Activated CD8-positive, alpha-beta T cell treated with anti-CD3 and anti-CD28 coated beads, Interleukin-2, amount 10 ng/mL, durations not matched to agents 7 days and 5 days (primary cell): ENCODE measurements at regions not wholly inside any gene's neighbourhood (a gene's known extent, or its start where the extent isn't known, plus 50 kb on each side); places are given as distances from the start of the nearest gene placed in this dataset.

Source experiments
- ATAC-seq: fragments of 150-1000 bp; cut with Tn5 transposase; one replicate; pipeline ENCODE4 v1.10.0; 2021; ENCODE audit warnings: moderate library complexity
- CTCF ChIA-PET: fragments of 350-600 bp; sonication (Branson Sonifier 250); formaldehyde crosslinking; loops from one replicate; lab custom pipeline; 2021; ENCODE audit warnings: antibody characterized with exemption; lab: Charles Lee
- POLR2A ChIA-PET: fragments of 350-600 bp; sonication (Branson Sonifier 250); formaldehyde crosslinking; loops from one replicate; lab custom pipeline; 2021; ENCODE audit warnings: antibody characterized with exemption; lab: Charles Lee
- DNase-seq: peaks from one replicate; pipeline ENCODE4 v3.0.0-alpha.2; 2020
- H3K27ac Mint-ChIP-seq: one replicate; pipeline ENCODE4 v1.8.0; 2021; ENCODE audit warnings: mild to moderate bottlenecking, mixed read lengths
- H3K27me3 Mint-ChIP-seq: one replicate; pipeline ENCODE4 v1.8.0; 2021; ENCODE audit warnings: low read depth, mixed read lengths
- H3K36me3 Mint-ChIP-seq: one replicate; pipeline ENCODE4 v1.8.0; 2021; ENCODE audit warnings: low read depth, mixed read lengths
- H3K4me1 Mint-ChIP-seq: one replicate; pipeline ENCODE4 v1.8.0; 2021; ENCODE audit warnings: low read depth, mixed read lengths
- H3K4me3 Mint-ChIP-seq: one replicate; pipeline ENCODE4 v1.8.0; 2021; ENCODE audit warnings: mild to moderate bottlenecking, mixed read lengths
- H3K9me3 Mint-ChIP-seq: one replicate; pipeline ENCODE4 v1.8.0; 2022; ENCODE audit warnings: mixed read lengths; ENCODE audit not compliant: insufficient read depth

DNA sequence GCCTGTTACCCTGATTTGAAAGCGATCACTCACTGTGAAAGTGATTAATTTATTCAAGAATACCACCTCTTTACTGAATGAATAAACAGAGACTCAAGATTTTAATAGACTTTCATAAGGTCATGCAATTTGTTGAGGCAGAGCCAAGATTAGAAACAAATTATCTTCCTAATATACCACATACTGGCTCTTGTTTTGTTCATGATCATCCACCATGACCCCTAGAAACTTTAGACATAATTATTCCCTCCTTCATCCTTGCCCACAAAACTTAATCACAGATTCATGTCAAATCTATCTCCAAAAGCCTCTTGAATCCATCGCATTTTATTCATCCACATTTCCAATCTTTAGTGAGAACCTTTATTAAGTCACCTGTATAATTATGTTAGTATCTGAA lies 152.3 kb downstream of the ATXN7L3B start:
- no peaks in the 10 kb centered on the region for H3K9me3 Mint-ChIP-seq
- no peak overlapping the region for H3K27ac Mint-ChIP-seq
- no peaks in the 10 kb centered on the region for H3K27me3 Mint-ChIP-seq
- ChIA-PET CTCF (interaction anchor here (1.5 kb wide), 1 partner anchor 599 kb away, joined by 5 read pairs; no protein-coding TSS in a partner anchor), POLR2A (no interaction called here)
- H3K4me1 Mint-ChIP-seq = no peaks in the 10 kb centered on the region
- no peaks in the 10 kb centered on the region for H3K36me3 Mint-ChIP-seq
- H3K4me3 Mint-ChIP-seq = no peak overlapping the region
- no peak for ATAC-seq
- no peak for DNase-seq

DNA sequence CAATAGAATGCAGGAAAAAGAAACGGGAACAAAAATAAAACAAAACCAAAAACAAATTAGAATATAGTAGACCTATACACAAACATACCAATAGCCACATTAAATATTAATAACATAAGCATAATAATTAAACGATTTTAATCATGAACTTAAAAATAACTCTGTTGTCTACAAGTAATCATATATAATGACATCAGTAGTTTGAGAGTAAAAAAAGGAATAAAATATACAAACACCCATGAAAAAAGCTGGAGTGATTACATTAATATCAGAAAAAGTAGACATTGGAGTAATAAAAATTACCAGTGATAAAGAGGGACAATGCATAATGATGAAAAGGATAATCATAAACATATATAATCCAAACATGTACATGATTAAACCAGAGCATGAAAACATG lies 181.8 kb downstream of the ATXN7L3B start:
- no peaks in the 10 kb centered on the region for H3K9me3 Mint-ChIP-seq
- no peak overlapping the region for H3K4me3 Mint-ChIP-seq
- ChIA-PET CTCF (no interaction called here), POLR2A (no interaction called here)
- no peaks in the 10 kb centered on the region for H3K4me1 Mint-ChIP-seq
- no peak overlapping the region for H3K27ac Mint-ChIP-seq
- no peak for DNase-seq
- H3K36me3 Mint-ChIP-seq = no peaks in the 10 kb centered on the region
- H3K27me3 Mint-ChIP-seq = no peaks in the 10 kb centered on the region
- ATAC-seq = no peak

DNA sequence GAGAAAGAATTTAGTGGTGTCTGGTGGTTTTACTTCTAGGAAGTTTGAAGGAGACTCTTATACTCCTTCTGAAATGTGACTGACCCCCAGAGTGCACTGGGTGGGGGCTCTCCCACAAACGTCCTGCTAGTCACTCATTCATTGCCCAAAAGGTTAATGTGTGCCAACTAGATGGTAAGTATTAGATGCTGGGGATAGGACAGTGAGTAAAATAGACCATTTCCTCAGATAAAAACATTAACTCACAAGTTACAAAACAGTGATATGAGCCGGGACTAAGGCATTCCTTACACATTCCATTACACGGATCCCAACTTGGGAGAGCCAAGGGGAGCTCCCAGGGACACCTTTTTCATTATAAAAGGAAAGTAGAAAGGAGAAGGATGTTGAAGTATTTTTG lies 185.1 kb downstream of the ATXN7L3B start:
- CTCF ChIA-PET = no interaction called here
- POLR2A ChIA-PET = no interaction called here
- H3K36me3 Mint-ChIP-seq = no peaks in the 10 kb centered on the region
- no peak overlapping the region for H3K4me3 Mint-ChIP-seq
- DNase-seq (no peak), ATAC-seq (no peak)
- no peaks in the 10 kb centered on the region for H3K4me1 Mint-ChIP-seq
- no peaks in the 10 kb centered on the region for H3K9me3 Mint-ChIP-seq
- no peak overlapping the region for H3K27ac Mint-ChIP-seq
- no peaks in the 10 kb centered on the region for H3K27me3 Mint-ChIP-seq

DNA sequence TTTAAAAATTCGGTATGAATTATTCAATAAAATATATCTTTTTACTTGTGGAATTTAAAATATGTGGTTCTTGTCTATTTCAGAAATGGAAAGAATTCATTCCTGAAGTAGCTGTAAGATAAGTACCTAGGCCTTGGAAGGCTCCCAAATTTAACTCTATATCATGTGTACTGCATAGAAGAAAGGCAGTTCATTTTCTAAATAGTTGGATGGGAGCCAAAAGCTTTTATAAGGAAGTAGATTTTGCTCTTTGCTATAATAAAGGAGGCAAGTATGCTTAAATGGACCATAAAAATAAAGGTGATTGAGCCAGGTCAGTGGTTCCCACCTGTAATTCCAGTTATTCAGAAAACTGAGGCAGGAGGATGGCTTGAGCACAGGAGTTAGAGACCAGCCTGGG lies 187.5 kb downstream of the ATXN7L3B start:
- ChIA-PET CTCF (no interaction called here), POLR2A (no interaction called here)
- H3K9me3 Mint-ChIP-seq = no peaks in the 10 kb centered on the region
- no peak overlapping the region for H3K4me3 Mint-ChIP-seq
- ATAC-seq (no peak), DNase-seq (no peak)
- no peak overlapping the region for H3K27ac Mint-ChIP-seq
- no peaks in the 10 kb centered on the region for H3K4me1 Mint-ChIP-seq
- H3K27me3 Mint-ChIP-seq = no peaks in the 10 kb centered on the region
- no peaks in the 10 kb centered on the region for H3K36me3 Mint-ChIP-seq

DNA sequence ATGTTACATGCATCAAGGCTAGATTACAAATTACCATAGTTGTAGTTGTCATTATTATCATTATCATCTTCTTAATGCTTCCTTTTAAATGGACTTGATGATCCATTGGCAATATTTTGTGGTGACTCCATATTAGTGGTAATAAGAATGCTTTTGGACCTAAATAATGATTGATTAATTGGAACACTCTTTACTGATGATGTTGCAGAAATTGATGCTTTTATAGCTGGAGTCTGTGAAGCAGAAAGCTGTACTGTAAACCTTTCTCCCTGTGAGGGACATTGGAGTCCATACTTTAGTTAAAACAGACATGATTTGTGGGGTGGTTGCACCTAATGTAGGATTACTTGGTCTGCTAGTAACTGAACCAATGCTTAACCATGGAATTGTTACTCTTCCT lies 190.4 kb downstream of the ATXN7L3B start:
- Mint-ChIP-seq H3K27me3 (no peaks in the 10 kb centered on the region), H3K4me3 (no peak overlapping the region), H3K4me1 (no peaks in the 10 kb centered on the region), H3K27ac (no peak overlapping the region), H3K36me3 (no peaks in the 10 kb centered on the region), H3K9me3 (no peaks in the 10 kb centered on the region)
- DNase-seq (no peak), ATAC-seq (no peak)
- CTCF ChIA-PET = no interaction called here
- POLR2A ChIA-PET = no interaction called here

DNA sequence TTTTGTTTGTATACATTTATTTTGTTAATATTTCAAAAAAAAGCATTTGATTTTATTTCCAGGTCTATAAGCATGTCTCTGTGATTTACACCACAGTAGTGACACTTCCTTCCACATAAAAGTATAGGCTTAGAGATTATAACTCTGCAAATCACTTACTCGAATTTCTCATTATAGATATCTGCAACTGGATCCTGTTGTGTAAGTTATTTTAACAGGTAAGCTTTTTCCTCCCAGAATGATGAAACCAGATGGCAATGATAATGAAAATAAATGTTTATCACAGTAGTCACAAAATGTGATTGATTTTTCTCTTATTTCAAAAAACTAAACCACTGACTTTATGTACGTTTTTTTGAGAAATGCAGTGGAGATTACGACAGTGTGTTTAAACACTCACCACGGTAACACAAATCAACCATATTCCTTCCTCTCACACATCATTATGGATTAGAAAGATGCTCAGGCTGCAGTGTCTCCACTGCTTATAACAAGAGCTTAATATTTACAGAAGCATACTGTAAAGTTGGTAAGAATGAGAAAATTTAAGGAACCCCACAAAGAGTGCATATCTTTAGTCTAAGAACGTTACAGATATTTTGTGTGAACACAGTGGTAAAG lies 194.6 kb downstream of the ATXN7L3B start:
- H3K4me3 Mint-ChIP-seq = no peak overlapping the region
- ATAC-seq (no peak), DNase-seq (no peak)
- no peaks in the 10 kb centered on the region for H3K36me3 Mint-ChIP-seq
- ChIA-PET POLR2A (no interaction called here), CTCF (interaction anchor here (0.9 kb wide), 1 partner anchor 25 kb away, joined by 3 read pairs; no protein-coding TSS in a partner anchor)
- no peaks in the 10 kb centered on the region for H3K27me3 Mint-ChIP-seq
- no peaks in the 10 kb centered on the region for H3K4me1 Mint-ChIP-seq
- no peaks in the 10 kb centered on the region for H3K9me3 Mint-ChIP-seq
- no peak overlapping the region for H3K27ac Mint-ChIP-seq

DNA sequence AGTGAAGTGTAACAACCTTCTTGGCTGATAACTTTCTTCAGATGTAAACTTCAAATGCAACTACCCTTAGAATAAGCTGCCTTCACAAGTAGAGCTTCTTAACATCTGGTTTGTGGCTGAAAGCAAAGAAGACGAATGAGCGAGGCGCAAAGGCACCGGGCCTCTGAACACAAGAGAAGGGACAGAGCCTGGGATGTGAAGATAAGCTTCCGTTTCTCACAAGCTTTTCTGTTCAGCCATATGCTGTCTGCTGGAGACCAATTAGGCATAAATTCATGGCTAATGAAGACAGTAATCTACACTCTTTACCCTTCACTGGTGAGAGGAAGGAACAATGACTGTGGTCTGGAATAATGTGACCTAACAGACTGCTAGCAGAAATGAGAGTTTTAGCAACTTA lies 195.2 kb downstream of the ATXN7L3B start:
- POLR2A ChIA-PET = no interaction called here
- no peak overlapping the region for H3K4me3 Mint-ChIP-seq

DNA sequence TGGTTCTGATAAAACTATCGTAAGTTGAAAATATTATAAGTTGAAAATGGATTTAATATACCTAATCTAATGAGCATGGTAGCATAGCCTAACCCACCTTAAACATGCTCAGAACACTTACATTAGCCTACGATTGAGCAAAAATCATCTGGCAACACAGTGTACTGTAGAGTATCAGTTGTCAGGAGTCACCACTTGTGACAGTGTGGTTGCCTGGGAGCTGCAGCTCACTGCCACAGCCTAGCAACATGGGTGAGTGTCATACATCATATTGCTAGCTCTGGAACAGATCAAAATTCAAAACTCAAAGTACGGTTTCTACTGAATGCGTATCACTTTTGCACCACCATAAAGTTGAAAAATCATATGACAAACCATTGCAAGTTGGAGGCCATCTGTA lies 203.5 kb downstream of the ATXN7L3B start:
- no peak for DNase-seq
- POLR2A ChIA-PET = no interaction called here
- Mint-ChIP-seq H3K4me3 (no peak overlapping the region), H3K36me3 (no peaks in the 10 kb centered on the region), H3K4me1 (no peaks in the 10 kb centered on the region), H3K27me3 (no peaks in the 10 kb centered on the region), H3K27ac (no peak overlapping the region), H3K9me3 (no peaks in the 10 kb centered on the region)
- no peak for ATAC-seq
- CTCF ChIA-PET = no interaction called here

More for the DNA sequence above, 195.2 kb downstream of the ATXN7L3B start:
- Mint-ChIP-seq H3K36me3 (no peaks in the 10 kb centered on the region), H3K27me3 (no peaks in the 10 kb centered on the region), H3K27ac (no peak overlapping the region), H3K4me1 (no peaks in the 10 kb centered on the region), H3K9me3 (no peaks in the 10 kb centered on the region)
- no peak for ATAC-seq
- DNase-seq = no peak
- CTCF ChIA-PET = no interaction called here

DNA sequence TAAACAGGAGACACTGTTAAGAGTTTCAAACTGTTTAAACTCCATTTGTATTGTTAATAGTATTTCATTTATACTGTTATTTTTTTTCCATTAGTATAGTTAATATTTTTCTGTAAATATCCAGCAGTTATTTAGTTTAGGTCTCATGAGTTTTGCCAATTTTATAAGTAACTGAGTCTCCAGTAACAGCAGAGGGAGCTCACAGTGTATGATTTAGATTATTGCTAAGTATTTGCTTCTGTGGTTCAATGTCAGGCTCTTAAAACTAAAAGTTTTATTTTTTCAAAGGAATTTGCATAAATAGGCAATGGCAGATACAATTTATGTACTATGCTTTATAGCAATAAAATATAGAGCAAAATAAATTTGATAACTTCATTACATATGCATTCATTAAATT lies 209.7 kb downstream of the ATXN7L3B start:
- no peak for DNase-seq
- no peak overlapping the region for H3K27ac Mint-ChIP-seq
- POLR2A ChIA-PET = no interaction called here
- H3K4me3 Mint-ChIP-seq = no peak overlapping the region
- H3K27me3 Mint-ChIP-seq = no peaks in the 10 kb centered on the region
- H3K36me3 Mint-ChIP-seq = no peaks in the 10 kb centered on the region
- no peaks in the 10 kb centered on the region for H3K9me3 Mint-ChIP-seq
- CTCF ChIA-PET = no interaction called here
- H3K4me1 Mint-ChIP-seq = no peaks in the 10 kb centered on the region
- ATAC-seq = no peak

DNA sequence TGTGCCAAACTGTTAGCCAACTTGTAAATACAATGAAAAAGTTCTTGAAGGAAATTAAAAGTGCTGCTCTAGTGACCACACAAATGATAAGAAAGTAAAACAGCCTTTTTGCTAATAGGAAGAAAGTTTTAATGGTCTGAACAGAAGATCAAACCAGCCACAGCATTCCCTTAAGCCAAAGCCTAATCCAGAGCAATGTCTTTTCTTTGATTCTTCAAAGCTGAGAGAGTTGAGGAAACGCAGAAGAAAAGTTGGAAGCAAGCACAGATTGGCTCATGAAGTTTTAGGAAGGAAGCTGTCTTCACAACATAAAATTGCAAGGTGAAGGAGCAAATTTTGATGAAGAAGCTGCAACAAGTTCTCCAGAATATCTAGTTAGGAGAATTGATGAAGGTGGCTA lies 213.8 kb downstream of the ATXN7L3B start:
- no peak for DNase-seq
- no peak overlapping the region for H3K4me3 Mint-ChIP-seq

DNA sequence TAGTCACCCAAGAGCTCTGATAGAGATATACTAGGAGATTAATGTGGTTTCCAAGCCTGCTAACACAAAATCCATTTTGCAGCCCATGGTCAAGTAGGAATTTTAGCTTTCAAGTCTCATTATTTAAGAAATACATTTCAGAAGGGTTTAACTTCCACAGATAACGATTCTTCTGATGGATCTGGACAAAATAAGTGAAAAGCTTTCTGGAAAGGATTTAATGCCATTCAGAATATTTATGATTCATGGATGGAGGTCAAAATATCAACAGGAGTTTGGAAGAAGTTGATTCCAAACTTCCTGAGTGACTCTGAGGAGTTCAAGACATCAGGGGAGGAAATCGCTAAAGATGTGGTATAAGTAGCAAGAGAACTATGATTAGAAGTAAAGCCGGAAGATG lies 214.6 kb downstream of the ATXN7L3B start:
- POLR2A ChIA-PET = no interaction called here
- Mint-ChIP-seq H3K4me1 (no peaks in the 10 kb centered on the region), H3K27ac (no peak overlapping the region), H3K9me3 (no peaks in the 10 kb centered on the region), H3K4me3 (no peak overlapping the region), H3K27me3 (no peaks in the 10 kb centered on the region), H3K36me3 (no peaks in the 10 kb centered on the region)
- DNase-seq (no peak), ATAC-seq (no peak)
- CTCF ChIA-PET = no interaction called here

More for the DNA sequence above, 213.8 kb downstream of the ATXN7L3B start:
- no peaks in the 10 kb centered on the region for H3K36me3 Mint-ChIP-seq
- no peaks in the 10 kb centered on the region for H3K9me3 Mint-ChIP-seq
- ATAC-seq = no peak
- no peak overlapping the region for H3K27ac Mint-ChIP-seq
- ChIA-PET POLR2A (no interaction called here), CTCF (no interaction called here)
- H3K27me3 Mint-ChIP-seq = no peaks in the 10 kb centered on the region
- no peaks in the 10 kb centered on the region for H3K4me1 Mint-ChIP-seq

DNA sequence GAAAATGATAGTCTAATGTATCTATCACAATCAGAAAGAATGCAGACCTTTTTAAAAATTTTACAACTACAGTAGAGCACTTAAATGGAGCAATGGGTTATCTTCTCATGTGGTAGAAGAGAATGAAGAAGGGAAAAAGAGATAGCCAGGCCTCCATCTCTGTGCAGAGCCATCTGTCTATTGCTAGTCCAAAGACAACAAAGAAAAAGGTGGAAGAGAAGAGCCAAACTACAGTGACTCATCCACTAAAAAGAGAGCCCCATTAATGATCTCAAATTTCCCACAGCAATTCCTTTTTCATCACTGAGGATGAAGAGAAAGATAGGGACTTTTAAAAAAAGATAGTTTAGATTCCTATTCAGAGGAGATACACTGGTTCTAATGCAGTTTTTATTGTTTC lies 232.9 kb downstream of the ATXN7L3B start:
- Mint-ChIP-seq H3K27me3 (no peaks in the 10 kb centered on the region), H3K9me3 (no peaks in the 10 kb centered on the region), H3K27ac (no peak overlapping the region), H3K4me3 (no peak overlapping the region), H3K4me1 (no peaks in the 10 kb centered on the region), H3K36me3 (no peaks in the 10 kb centered on the region)
- DNase-seq (no peak), ATAC-seq (no peak)
- ChIA-PET CTCF (no interaction called here), POLR2A (no interaction called here)

DNA sequence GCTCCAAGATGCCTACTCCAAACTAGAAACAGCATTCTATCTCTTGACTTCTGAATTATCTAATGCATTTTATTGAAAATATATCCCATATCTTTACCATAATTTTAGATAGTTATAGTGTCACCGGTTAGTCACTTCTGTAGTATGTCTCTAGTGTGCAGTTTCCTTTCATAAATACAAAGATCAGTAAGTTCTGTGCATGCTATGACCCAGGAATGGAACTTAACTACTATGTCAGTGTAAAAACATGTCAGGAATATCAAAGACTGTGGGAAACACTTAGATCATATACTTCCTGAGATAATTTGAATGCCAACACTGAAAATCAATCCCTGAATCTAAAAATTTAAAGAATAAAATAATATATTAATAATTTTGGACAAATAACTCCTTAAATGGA lies 237.6 kb downstream of the ATXN7L3B start:
- POLR2A ChIA-PET = no interaction called here
- no peaks in the 10 kb centered on the region for H3K27me3 Mint-ChIP-seq
- DNase-seq (no peak), ATAC-seq (no peak)
- CTCF ChIA-PET = no interaction called here
- H3K9me3 Mint-ChIP-seq = no peaks in the 10 kb centered on the region
- H3K27ac Mint-ChIP-seq = no peak overlapping the region
- no peaks in the 10 kb centered on the region for H3K4me1 Mint-ChIP-seq
- H3K36me3 Mint-ChIP-seq = no peaks in the 10 kb centered on the region
- H3K4me3 Mint-ChIP-seq = no peak overlapping the region
